A673 (cell line): ENCODE measurements at regions not wholly inside any gene's neighbourhood (a gene's known extent, or its start where the extent isn't known, plus 50 kb on each side); places are given as distances from the start of the nearest gene placed in this dataset.

ENCODE experiments used
- EZH2 ChIP-seq: fragments of 200-600 bp; sonication (generic); IDR thresholded peaks from 2 replicates; pipeline ENCODE4 v1.6.1; 2017; ENCODE audit warnings: borderline replicate concordance, low read depth, mild to moderate bottlenecking, mixed read lengths, antibody characterized with exemption, low read length; ENCODE audit not compliant: poor library complexity, severe bottlenecking
- TF ChIP-seq, protein P1 (sequence below): fragments of 300-800, 200-600 bp; sonication (generic); conservative IDR thresholded peaks from 2 replicates; pipeline ENCODE4 v1.5.1; 2017; ENCODE audit warnings: low read depth, mild to moderate bottlenecking, antibody characterized with exemption, low read length, moderate library complexity, mixed read lengths

DNA sequence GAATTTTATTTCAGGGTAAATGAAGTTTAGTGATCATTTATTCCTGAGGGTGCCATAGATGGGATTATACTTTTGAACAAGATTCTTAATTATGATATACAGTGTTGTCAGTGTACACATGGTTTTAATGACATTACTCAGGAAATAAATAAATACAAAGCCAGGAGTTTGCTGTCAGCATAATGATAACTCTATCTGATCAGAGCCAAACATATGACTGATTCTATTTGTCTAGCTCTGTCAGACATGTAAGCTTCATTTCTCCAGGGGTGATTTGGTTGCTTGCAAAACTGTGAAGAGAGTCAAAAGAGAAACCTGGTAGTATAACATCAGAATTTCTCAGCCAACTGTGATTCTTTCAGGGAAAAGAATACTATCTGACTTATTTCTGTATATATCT is 1425.8 kb upstream of the C9orf72 start:
- TF ChIP-seq EZH2, result no peak
- TF ChIP-seq, protein P1, sequence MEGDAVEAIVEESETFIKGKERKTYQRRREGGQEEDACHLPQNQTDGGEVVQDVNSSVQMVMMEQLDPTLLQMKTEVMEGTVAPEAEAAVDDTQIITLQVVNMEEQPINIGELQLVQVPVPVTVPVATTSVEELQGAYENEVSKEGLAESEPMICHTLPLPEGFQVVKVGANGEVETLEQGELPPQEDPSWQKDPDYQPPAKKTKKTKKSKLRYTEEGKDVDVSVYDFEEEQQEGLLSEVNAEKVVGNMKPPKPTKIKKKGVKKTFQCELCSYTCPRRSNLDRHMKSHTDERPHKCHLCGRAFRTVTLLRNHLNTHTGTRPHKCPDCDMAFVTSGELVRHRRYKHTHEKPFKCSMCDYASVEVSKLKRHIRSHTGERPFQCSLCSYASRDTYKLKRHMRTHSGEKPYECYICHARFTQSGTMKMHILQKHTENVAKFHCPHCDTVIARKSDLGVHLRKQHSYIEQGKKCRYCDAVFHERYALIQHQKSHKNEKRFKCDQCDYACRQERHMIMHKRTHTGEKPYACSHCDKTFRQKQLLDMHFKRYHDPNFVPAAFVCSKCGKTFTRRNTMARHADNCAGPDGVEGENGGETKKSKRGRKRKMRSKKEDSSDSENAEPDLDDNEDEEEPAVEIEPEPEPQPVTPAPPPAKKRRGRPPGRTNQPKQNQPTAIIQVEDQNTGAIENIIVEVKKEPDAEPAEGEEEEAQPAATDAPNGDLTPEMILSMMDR, result no peak
